ENCODE measurements at regions not wholly inside any gene's neighbourhood (a gene's known extent, or its start where the extent isn't known, plus 50 kb on each side); places are given as distances from the start of the nearest gene placed in this dataset.
A peak's percentile ranks its signal among the peaks of the same experiment; 100 is the strongest.

DNA sequence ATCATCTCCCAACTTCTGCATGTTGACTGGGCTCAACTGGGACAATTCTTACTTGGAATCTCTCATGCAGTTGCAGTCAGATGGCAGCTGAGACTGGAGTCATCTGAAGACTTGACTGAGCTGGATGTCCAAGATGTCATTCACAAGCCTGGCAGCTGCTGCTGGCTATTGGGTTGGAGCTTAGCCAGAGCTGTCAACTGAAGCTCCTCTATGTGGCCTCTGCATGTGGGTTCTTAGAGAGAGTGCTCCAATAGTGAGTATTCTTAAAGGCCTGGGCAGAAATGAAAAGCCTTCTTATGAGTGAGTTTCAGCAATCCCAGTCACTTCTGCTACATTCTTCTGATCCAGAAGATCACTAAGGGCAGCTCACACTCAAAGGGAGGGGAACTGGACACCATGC lies 440.9 kb downstream of the LRIG3 start:
- no peak for DNase-seq (ENCODE audit: low spot score)

- DNase-seq (ENCODE audit: low spot score): no peak
These were observed 438.5 kb downstream of the LRIG3 start for GRCh38 chr12:58481811-58482210.

- peak; percentile 20 for DNase-seq (ENCODE audit: low spot score)
These were observed 433.0 kb downstream of the LRIG3 start for GRCh38 chr12:58487255-58487654.

DNA sequence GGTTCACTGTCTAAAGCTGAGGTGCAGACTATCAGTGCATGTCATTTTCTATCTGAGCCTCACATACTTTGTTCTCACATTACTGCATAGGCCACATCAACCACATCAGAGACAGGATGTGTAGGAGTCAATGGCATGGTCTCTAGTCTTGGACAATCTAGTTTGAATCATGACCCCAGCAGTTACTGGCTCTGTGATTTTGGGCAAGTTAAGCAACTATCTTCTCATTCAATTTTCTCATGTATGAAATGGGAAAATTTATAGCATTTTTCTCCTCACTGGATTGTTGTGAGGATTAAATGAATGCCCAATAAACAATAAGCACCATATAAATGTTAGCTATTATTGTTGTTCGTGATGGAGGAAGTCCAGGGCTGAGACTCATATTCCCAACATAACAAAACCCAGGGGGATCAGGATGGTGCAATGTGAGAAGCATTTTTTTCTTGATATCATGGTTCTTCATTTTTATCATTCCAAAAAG lies 432.6 kb downstream of the LRIG3 start:
- DNase-seq (ENCODE audit: low spot score): no peak

DNA sequence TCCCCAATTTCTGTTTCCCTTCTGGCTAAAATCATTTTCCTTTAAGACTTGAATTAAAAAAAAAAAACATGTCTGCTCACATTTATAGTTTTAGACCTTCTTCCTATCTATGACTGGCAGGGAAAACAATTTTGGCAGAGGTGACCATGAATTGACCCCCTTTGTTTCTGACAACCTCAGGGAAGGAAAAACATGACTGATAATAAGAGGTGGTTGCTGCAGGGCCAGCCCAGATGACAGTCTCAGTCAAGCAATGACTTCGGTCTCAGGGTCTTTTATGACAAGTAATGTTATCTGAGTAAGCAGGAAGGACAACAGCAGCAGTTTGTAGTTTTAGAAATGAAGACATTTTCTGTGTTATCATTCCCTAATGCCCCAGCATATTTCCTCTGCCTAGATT lies 430.9 kb downstream of the LRIG3 start:
- DNase-seq (ENCODE audit: low spot score): no peak

- DNase-seq (ENCODE audit: low spot score): peak; percentile 2
These were observed 429.0 kb downstream of the LRIG3 start for GRCh38 chr12:58491306-58491705.

GRCh38 chr12:58496411-58497190 lies 423.7 kb downstream of the LRIG3 start:
- DNase-seq (ENCODE audit: low spot score): no peak

GRCh38 chr12:58500399-58500798 lies 419.9 kb downstream of the LRIG3 start:
- DNase-seq (ENCODE audit: low spot score): no peak

GRCh38 chr12:58502226-58502625 lies 418.1 kb downstream of the LRIG3 start:
- DNase-seq (ENCODE audit: low spot score): no peak

- no peak for DNase-seq (ENCODE audit: low spot score)
These were observed 417.5 kb downstream of the LRIG3 start for GRCh38 chr12:58502841-58503240.

- DNase-seq (ENCODE audit: low spot score): no peak
These were observed 416.6 kb downstream of the LRIG3 start for GRCh38 chr12:58503731-58504130.

GRCh38 chr12:58504143-58504938 lies 416.0 kb downstream of the LRIG3 start:
- DNase-seq (ENCODE audit: low spot score): no peak

GRCh38 chr12:58509116-58509885 lies 411.0 kb downstream of the LRIG3 start:
- no peak for DNase-seq (ENCODE audit: low spot score)

GRCh38 chr12:58513301-58513834 lies 406.9 kb downstream of the LRIG3 start:
- DNase-seq (ENCODE audit: low spot score): no peak

DNA sequence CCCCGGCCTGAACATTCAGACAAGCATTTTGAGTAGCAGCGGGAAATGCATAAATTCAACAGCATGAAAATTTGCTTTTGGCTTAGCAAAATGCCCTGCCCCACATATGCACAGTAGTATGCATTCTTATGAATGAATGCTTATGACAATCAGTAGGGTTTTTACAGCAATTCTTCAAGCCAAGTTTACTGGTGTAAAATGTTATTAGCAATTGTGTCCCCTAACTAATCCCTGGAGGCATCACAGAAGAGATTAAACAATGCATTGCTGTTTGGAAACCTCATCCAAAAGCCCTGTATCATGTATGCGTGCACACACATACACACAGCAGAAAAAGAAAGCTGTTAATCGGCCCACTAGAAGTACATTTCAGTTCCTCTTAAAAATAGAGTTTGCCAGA lies 406.5 kb downstream of the LRIG3 start:
- no peak for DNase-seq (ENCODE audit: low spot score)

DNA sequence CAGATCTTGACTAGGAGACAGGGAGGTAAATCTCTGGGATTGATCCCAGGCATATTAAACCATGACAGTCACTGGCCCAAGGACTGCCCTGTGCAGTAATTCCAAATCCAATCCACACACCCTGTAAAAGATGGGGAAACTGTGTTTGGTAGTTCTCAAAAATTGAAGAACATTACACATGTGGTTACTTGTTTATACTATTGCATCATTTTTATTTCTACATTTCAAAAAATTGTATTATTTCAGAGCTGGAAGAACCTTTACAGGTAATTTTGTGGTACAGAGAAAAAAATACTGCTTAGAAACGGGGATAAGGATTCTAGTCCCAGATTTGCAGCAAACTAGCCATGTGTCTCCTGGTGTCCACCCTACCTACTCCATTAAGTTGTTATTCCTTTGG lies 400.5 kb downstream of the LRIG3 start:
- no peak for DNase-seq (ENCODE audit: low spot score)

GRCh38 chr12:58521152-58521551 lies 399.2 kb downstream of the LRIG3 start:
- no peak for DNase-seq (ENCODE audit: low spot score)

- DNase-seq (ENCODE audit: low spot score): no peak
These were observed 398.5 kb downstream of the LRIG3 start for GRCh38 chr12:58521796-58522195.

GRCh38 chr12:58523360-58523759 lies 396.9 kb downstream of the LRIG3 start:
- DNase-seq (ENCODE audit: low spot score): no peak

DNA sequence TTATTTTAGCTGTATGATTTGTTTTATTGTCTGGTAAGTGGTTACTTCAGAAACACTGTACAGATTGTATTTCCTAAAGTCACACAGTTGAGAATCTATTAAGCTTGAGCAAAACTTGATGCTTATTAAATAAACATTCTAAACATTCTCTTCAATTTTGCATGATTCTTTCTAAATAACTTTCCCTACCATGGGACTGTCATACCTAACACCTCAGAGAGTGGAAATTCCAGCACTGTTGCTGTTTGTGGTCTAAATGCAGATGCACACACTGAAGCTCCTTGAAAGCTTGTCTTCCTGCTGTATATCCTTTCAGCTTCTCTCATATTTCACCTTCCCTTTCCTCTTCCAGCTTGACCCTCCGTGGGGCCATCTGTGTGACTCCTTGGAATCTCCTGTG lies 392.0 kb downstream of the LRIG3 start:
- no peak for DNase-seq (ENCODE audit: low spot score)

DNA sequence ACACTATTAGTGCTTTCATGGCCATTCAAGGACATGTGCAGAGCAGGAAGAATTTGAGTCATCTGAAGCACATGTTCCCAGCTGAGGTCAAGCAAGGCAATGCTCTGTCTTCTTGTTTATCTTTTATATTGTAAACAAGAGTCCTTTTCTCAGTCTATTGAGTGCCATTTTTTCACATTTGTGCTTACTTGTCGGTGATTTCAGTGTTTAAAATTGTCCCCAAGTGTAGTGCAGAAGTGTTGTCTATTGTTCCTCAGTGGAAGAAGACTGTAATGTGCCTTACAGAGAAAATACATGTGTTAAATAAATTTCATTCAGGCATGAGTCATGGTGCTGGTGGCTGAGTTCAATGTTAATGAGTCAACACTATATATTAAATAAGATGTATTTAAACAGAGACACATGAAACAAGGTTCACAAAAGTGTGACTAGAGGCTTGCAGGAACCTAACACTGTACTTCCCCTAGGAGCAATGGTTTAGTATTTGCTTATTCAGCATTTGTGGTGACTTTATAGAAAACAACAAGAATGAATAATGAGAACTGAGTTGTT lies 391.1 kb downstream of the LRIG3 start:
- DNase-seq (ENCODE audit: low spot score): no peak
